ENCODE measurements at regions not wholly inside any gene's neighbourhood (a gene's known extent, or its start where the extent isn't known, plus 50 kb on each side); places are given as distances from the start of the nearest gene placed in this dataset.

DNA sequence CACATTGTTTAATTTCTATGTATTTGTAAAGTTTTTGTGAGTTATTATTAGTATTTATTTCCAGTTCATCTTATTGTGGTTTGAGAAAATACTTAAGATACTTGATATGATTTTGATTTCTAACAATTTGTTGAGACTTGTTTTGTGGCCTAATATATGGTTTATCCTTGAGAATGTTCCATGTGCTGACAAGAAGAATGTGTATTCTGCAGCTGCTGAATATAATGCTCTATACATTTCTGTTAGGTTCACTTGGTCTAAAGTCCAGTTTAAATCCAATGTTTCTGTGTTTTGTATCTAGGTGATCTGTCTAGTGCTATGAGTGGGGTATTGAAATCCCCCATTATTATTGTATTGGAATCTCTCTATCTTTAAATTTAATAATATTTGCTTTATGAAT lies 201.3 kb downstream of the FSIP2 start:
- BruUV-seq (replicated peaks): no TSS peak
- POLR2A ChIA-PET: no interaction called here
- FAIRE-seq: no peak

DNA sequence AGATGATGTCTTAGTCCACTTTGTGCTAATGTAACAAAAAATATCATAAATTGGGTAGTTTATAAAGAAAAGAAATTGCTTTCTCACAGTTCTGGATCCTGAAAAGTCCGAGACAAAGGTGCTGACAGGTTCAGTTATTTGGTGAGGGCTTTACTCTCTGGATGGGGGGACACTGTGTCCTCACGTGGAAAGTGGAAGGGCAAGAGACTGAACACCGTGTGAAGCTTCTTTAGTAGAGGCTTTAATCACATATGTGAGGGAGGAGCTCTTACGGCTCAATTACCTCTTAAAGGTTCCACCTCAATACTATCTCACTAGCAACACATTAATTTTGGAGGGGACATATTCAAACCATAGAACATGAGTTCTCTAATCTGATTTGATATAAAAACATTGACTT lies 204.3 kb downstream of the FSIP2 start:
- H3K9me3 ChIP-seq (replicated peaks; ENCODE audit: control insufficient read depth, insufficient read depth, low read length): no peaks in the 10 kb centered on the region
- DNase-seq (ENCODE audit: low read depth, low spot score) (no peak), FAIRE-seq (no peak)
- POLR2A ChIA-PET: no interaction called here
- no peaks in the 10 kb centered on the region for H4K20me1 ChIP-seq (replicated peaks; ENCODE audit: control insufficient read depth, extremely low read depth, insufficient read depth, low read length)
- no TSS peak for BruUV-seq (replicated peaks)
- no peaks in the 10 kb centered on the region for H3K4me1 ChIP-seq (ENCODE audit: control insufficient read depth, extremely low read depth, insufficient read depth, low read length)
- no peaks in the 10 kb centered on the region for H3K79me2 ChIP-seq (ENCODE audit: control insufficient read depth, insufficient read depth, low read length)
- H3K4me3 ChIP-seq (replicated peaks in 1 of 3; ENCODE audit: insufficient read depth in 1 of 3, low read depth in 1 of 3, low read length in 3 of 3): no peak overlapping the region
- H3K27ac ChIP-seq (ENCODE audit: insufficient read depth, low read depth, low read length): no peak overlapping the region
- CTCF ChIA-PET: no interaction called here
- dilution Hi-C loops (cut with MboI; ENCODE audit: extremely low pct_ligation_motif_present, low sequenced_read_pairs): no loop called here
- H3K36me3 ChIP-seq (ENCODE audit: control insufficient read depth in 2 of 2, extremely low read depth in 1 of 2, insufficient read depth in 2 of 2, low read length in 2 of 2): no peaks in the 10 kb centered on the region
- no peaks in the 10 kb centered on the region for H3K27me3 ChIP-seq (ENCODE audit: control insufficient read depth in 2 of 2, insufficient read depth in 2 of 2, low read length in 2 of 2)
- H3K4me2 ChIP-seq (ENCODE audit: insufficient read depth, low read length): no peak overlapping the region
- no peak overlapping the region for H2AFZ ChIP-seq (ENCODE audit: low read depth, low read length)
- H3K9ac ChIP-seq (replicated peaks; ENCODE audit: extremely low read depth, insufficient read depth, low read length): no peak overlapping the region
- intact Hi-C loops (cut with micrococcal nuclease): no loop called here
- TF ChIP-seq POLR2A (IDR thresholded peaks at IDR 0.05; ENCODE audit: low read depth, low read length) (no peak), JUN (IDR thresholded peaks at IDR 0.05; ENCODE audit: borderline replicate concordance, insufficient read depth, insufficient read length, low read depth) (no peak), POLR2AphosphoS5 (IDR thresholded peaks at IDR 0.05; ENCODE audit: insufficient read depth, low read depth, low read length) (no peak), MYC (IDR thresholded peaks at IDR 0.05; ENCODE audit: low read depth, low read length) (no peak), FOS (IDR thresholded peaks at IDR 0.05; ENCODE audit: borderline replicate concordance, insufficient read depth, low read length) (no peak), GATA2 (IDR thresholded peaks at IDR 0.05; ENCODE audit: insufficient read depth, insufficient read length, low read depth, low read length) (no peak), EZH2 (IDR thresholded peaks at IDR 0.05; ENCODE audit: borderline replicate concordance, low read depth, low read length, severe bottlenecking) (no peak)
- TF ChIP-seq, protein P1, sequence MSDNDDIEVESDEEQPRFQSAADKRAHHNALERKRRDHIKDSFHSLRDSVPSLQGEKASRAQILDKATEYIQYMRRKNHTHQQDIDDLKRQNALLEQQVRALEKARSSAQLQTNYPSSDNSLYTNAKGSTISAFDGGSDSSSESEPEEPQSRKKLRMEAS (IDR thresholded peaks at IDR 0.05; ENCODE audit: insufficient read depth, insufficient read length): no peak
- TF ChIP-seq, protein P2, sequence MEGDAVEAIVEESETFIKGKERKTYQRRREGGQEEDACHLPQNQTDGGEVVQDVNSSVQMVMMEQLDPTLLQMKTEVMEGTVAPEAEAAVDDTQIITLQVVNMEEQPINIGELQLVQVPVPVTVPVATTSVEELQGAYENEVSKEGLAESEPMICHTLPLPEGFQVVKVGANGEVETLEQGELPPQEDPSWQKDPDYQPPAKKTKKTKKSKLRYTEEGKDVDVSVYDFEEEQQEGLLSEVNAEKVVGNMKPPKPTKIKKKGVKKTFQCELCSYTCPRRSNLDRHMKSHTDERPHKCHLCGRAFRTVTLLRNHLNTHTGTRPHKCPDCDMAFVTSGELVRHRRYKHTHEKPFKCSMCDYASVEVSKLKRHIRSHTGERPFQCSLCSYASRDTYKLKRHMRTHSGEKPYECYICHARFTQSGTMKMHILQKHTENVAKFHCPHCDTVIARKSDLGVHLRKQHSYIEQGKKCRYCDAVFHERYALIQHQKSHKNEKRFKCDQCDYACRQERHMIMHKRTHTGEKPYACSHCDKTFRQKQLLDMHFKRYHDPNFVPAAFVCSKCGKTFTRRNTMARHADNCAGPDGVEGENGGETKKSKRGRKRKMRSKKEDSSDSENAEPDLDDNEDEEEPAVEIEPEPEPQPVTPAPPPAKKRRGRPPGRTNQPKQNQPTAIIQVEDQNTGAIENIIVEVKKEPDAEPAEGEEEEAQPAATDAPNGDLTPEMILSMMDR (IDR thresholded peaks at IDR 0.05; ENCODE audit: extremely low read depth in 1 of 2, insufficient read depth in 1 of 2, low read depth in 1 of 2, low read length in 2 of 2): no peak
- no peaks in the 10 kb centered on the region for H3K9me1 ChIP-seq (replicated peaks; ENCODE audit: control insufficient read depth, extremely low read depth, insufficient read depth, low read length)

More for the DNA sequence above, 201.3 kb downstream of the FSIP2 start:
- dilution Hi-C loops (cut with MboI; ENCODE audit: extremely low pct_ligation_motif_present, low sequenced_read_pairs): no loop called here
- CTCF ChIA-PET: no interaction called here
- no peaks in the 10 kb centered on the region for H3K4me1 ChIP-seq (ENCODE audit: control insufficient read depth, extremely low read depth, insufficient read depth, low read length)
- no peaks in the 10 kb centered on the region for H4K20me1 ChIP-seq (replicated peaks; ENCODE audit: control insufficient read depth, extremely low read depth, insufficient read depth, low read length)
- H3K27me3 ChIP-seq (ENCODE audit: control insufficient read depth in 2 of 2, insufficient read depth in 2 of 2, low read length in 2 of 2): no peaks in the 10 kb centered on the region
- no peak overlapping the region for H2AFZ ChIP-seq (ENCODE audit: low read depth, low read length)
- no peak overlapping the region for H3K9ac ChIP-seq (replicated peaks; ENCODE audit: extremely low read depth, insufficient read depth, low read length)
- TF ChIP-seq MYC (IDR thresholded peaks at IDR 0.05; ENCODE audit: low read depth, low read length): no peak
- no peak for TF ChIP-seq POLR2A (IDR thresholded peaks at IDR 0.05; ENCODE audit: low read depth, low read length)
- TF ChIP-seq, protein P1 (IDR thresholded peaks at IDR 0.05; ENCODE audit: insufficient read depth, insufficient read length): no peak
- no peak for TF ChIP-seq EZH2 (IDR thresholded peaks at IDR 0.05; ENCODE audit: borderline replicate concordance, low read depth, low read length, severe bottlenecking)
- TF ChIP-seq GATA2 (IDR thresholded peaks at IDR 0.05; ENCODE audit: insufficient read depth, insufficient read length, low read depth, low read length): no peak
- no peak overlapping the region for H3K4me2 ChIP-seq (ENCODE audit: insufficient read depth, low read length)
- no peak overlapping the region for H3K27ac ChIP-seq (ENCODE audit: insufficient read depth, low read depth, low read length)
- H3K79me2 ChIP-seq (ENCODE audit: control insufficient read depth, insufficient read depth, low read length): no peaks in the 10 kb centered on the region
- no peaks in the 10 kb centered on the region for H3K9me3 ChIP-seq (replicated peaks; ENCODE audit: control insufficient read depth, insufficient read depth, low read length)
- intact Hi-C loops (cut with micrococcal nuclease): no loop called here
- no peaks in the 10 kb centered on the region for H3K9me1 ChIP-seq (replicated peaks; ENCODE audit: control insufficient read depth, extremely low read depth, insufficient read depth, low read length)
- no peaks in the 10 kb centered on the region for H3K36me3 ChIP-seq (ENCODE audit: control insufficient read depth in 2 of 2, extremely low read depth in 1 of 2, insufficient read depth in 2 of 2, low read length in 2 of 2)
- H3K4me3 ChIP-seq (replicated peaks in 1 of 3; ENCODE audit: insufficient read depth in 1 of 3, low read depth in 1 of 3, low read length in 3 of 3): no peak overlapping the region
- DNase-seq (ENCODE audit: low read depth, low spot score): no peak

All from endothelial cell of umbilical vein (primary cell).